ENCODE measurements at regions not wholly inside any gene's neighbourhood (a gene's known extent, or its start where the extent isn't known, plus 50 kb on each side); places are given as distances from the start of the nearest gene placed in this dataset.
"Not testable (repeated sequence)": the region's sequence is repeated elsewhere in the genome, so short reads cannot be mapped to it uniquely, and the experiment has no call there.

DNA sequence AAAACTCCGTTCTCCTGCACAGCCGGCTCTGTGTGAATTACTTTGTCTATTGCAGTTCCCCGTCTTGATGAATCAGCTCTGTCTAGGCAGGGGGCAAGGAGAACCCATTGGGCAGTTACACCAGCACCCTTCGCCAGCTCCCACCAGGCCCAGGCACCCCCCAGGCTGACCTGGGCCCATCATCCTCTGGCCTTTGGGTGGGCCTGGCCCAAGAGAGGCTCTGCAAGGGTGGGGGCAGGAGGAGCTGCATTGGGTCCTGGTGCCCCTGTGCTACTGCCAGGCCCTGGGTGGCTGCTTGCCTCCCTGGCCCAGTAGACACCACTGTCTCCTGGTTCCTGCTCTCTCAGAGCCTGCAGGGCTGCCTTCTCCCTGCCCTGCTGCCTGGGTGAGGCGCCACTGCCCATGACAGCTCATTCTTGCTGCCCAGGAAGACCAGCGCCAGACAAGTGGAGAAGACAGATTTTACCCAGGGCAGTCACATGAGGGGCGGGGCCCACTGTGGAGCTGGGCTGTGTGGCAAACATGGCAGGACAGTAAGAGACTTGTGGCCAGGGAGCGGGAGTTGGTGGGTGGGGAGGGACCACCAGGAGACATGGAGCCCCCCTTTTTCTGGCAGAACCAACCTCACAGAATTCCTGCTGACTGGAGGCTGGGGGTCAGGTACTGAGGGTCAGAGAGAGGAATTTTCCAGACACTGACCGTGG, 67.2 kb downstream of the MRPL36 start (continued):
- TF ChIP-seq, protein P1, sequence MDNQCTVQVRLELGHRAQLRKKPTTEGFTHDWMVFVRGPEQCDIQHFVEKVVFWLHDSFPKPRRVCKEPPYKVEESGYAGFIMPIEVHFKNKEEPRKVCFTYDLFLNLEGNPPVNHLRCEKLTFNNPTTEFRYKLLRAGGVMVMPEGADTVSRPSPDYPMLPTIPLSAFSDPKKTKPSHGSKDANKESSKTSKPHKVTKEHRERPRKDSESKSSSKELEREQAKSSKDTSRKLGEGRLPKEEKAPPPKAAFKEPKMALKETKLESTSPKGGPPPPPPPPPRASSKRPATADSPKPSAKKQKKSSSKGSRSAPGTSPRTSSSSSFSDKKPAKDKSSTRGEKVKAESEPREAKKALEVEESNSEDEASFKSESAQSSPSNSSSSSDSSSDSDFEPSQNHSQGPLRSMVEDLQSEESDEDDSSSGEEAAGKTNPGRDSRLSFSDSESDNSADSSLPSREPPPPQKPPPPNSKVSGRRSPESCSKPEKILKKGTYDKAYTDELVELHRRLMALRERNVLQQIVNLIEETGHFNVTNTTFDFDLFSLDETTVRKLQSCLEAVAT (IDR thresholded peaks at IDR 0.05), result no peak

DNA sequence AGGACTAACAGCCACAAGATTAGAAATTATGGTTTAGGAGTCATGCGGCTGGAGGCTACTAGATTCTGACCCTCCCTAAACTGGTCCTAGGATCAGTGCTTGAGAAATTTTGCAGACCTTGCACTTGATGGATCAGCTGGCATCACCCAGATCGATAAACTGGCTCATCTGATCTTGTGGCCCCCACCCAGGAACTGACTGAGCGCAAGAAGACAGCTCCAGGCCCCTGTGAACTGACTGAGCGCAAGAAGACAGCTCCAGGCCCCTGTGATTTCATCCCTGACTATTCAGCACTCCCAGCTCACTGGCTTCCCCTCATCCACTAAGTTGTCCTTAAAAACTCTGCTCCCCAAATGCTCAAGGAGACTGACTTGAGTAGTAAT, 67.8 kb downstream of the MRPL36 start:
- intact Hi-C loops (cut with micrococcal nuclease; ENCODE audit: unreplicated experiment), result loop anchor here (10.0 kb wide), 1 partner anchor 73 kb away; the partner anchor contains the start of gene NDUFS6
- H3K27me3 ChIP-seq (replicated peaks in 1 of 2; ENCODE audit: control insufficient read depth in 2 of 2, insufficient read depth in 2 of 2, low read length in 1 of 2); H2AFZ ChIP-seq (ENCODE audit: control insufficient read depth, low read depth, low read length); BruUV-seq (replicated peaks); CTCF ChIA-PET; DNase-seq (ENCODE audit: low read depth, low spot score); H4K20me1 ChIP-seq (ENCODE audit: control insufficient read depth, insufficient read depth); H3K27ac ChIP-seq (ENCODE audit: control insufficient read depth, insufficient read depth); H3K79me2 ChIP-seq (ENCODE audit: control insufficient read depth, insufficient read depth, low read length); FAIRE-seq; RAD21 ChIA-PET (ENCODE audit: unreplicated experiment); H3K36me3 ChIP-seq (ENCODE audit: control insufficient read depth in 2 of 2, insufficient read depth in 2 of 2, low read length in 1 of 2); H3K4me2 ChIP-seq (ENCODE audit: control insufficient read depth, insufficient read depth); SMC1A ChIA-PET (ENCODE audit: uncharacterized antibody, unreplicated experiment); H3K9me3 ChIP-seq (replicated peaks; ENCODE audit: control insufficient read depth, insufficient read depth, low read length); in situ Hi-C loops (cut with MboI); ATAC-seq; H3K9ac ChIP-seq (ENCODE audit: control insufficient read depth, insufficient read depth, low read length); H3K4me3 ChIP-seq; H3K4me1 ChIP-seq (ENCODE audit: control insufficient read depth, insufficient read depth, low read length); POLR2A ChIA-PET: not testable (repeated sequence)
- WGBS (ENCODE audit: insufficient coverage, insufficient replicate concordance, low lambda C conversion rate, missing lambda C conversion rate), result 33% methylated on average over 4 of the region's 4 CpGs

DNA sequence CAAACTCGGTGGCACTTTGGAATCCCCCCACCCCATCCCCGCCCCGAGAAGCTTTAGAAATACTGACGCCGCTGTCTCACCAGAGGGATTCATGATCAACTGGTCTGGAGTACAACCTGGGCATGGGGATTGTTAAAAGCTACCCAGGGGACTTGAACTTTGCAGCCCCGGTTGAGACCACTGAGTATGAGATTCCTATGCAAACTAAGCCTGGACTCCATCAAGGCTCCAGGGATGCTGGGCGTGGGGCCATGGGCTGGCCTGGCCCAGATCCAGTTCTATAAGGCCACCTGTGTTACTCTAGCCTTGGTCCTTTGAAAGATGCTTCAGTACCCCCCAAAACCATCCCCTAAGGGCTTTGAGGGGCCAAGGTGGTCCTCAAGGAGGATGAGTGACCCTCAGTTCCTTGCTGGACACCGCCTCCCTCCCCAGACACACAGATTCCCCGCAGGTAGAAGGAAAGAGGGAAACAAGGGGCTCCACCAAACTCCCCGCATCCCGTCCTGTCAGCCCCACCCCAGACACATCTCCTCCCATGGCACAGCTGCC, 68.5 kb downstream of the MRPL36 start:
- no peak for FAIRE-seq
- 48% methylated on average over 11 of the region's 11 CpGs for WGBS (ENCODE audit: insufficient coverage, insufficient replicate concordance, low lambda C conversion rate, missing lambda C conversion rate)
- intact Hi-C loops (cut with micrococcal nuclease; ENCODE audit: unreplicated experiment) (loop anchor here (10.0 kb wide), 1 partner anchor 74 kb away; the partner anchor contains the start of gene NDUFS6), in situ Hi-C loops (cut with MboI) (no loop called here)
- Histone ChIP-seq H2AFZ (ENCODE audit: control insufficient read depth, low read depth, low read length) (no peak overlapping the region), H3K36me3 (ENCODE audit: control insufficient read depth in 2 of 2, insufficient read depth in 2 of 2, low read length in 1 of 2) (no peaks in the 10 kb centered on the region), H3K4me3 (no peak overlapping the region), H3K27ac (ENCODE audit: control insufficient read depth, insufficient read depth) (no peak overlapping the region), H4K20me1 (ENCODE audit: control insufficient read depth, insufficient read depth) (no peaks in the 10 kb centered on the region), H3K4me1 (ENCODE audit: control insufficient read depth, insufficient read depth, low read length) (no peaks in the 10 kb centered on the region), H3K79me2 (ENCODE audit: control insufficient read depth, insufficient read depth, low read length) (no peaks in the 10 kb centered on the region), H3K9ac (ENCODE audit: control insufficient read depth, insufficient read depth, low read length) (no peak overlapping the region), H3K9me3 (replicated peaks; ENCODE audit: control insufficient read depth, insufficient read depth, low read length) (no peaks in the 10 kb centered on the region), H3K4me2 (ENCODE audit: control insufficient read depth, insufficient read depth) (no peak overlapping the region), H3K27me3 (replicated peaks in 1 of 2; ENCODE audit: control insufficient read depth in 2 of 2, insufficient read depth in 2 of 2, low read length in 1 of 2) (peaks cover 0 to 4% of the 10 kb centered on the region in 2 experiments; a peak in 2 of 4 replicates)
- ChIA-PET RAD21 (ENCODE audit: unreplicated experiment) (no interaction called here), POLR2A (no interaction called here), CTCF (no interaction called here), SMC1A (ENCODE audit: uncharacterized antibody, unreplicated experiment) (no interaction called here)
- no peak for DNase-seq (ENCODE audit: low read depth, low spot score)
- ATAC-seq, result no peak
- BruUV-seq (replicated peaks), result no TSS peak
- TF ChIP-seq, protein P2, sequence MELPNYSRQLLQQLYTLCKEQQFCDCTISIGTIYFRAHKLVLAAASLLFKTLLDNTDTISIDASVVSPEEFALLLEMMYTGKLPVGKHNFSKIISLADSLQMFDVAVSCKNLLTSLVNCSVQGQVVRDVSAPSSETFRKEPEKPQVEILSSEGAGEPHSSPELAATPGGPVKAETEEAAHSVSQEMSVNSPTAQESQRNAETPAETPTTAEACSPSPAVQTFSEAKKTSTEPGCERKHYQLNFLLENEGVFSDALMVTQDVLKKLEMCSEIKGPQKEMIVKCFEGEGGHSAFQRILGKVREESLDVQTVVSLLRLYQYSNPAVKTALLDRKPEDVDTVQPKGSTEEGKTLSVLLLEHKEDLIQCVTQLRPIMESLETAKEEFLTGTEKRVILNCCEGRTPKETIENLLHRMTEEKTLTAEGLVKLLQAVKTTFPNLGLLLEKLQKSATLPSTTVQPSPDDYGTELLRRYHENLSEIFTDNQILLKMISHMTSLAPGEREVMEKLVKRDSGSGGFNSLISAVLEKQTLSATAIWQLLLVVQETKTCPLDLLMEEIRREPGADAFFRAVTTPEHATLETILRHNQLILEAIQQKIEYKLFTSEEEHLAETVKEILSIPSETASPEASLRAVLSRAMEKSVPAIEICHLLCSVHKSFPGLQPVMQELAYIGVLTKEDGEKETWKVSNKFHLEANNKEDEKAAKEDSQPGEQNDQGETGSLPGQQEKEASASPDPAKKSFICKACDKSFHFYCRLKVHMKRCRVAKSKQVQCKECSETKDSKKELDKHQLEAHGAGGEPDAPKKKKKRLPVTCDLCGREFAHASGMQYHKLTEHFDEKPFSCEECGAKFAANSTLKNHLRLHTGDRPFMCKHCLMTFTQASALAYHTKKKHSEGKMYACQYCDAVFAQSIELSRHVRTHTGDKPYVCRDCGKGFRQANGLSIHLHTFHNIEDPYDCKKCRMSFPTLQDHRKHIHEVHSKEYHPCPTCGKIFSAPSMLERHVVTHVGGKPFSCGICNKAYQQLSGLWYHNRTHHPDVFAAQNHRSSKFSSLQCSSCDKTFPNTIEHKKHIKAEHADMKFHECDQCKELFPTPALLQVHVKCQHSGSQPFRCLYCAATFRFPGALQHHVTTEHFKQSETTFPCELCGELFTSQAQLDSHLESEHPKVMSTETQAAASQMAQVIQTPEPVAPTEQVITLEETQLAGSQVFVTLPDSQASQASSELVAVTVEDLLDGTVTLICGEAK (IDR thresholded peaks at IDR 0.05; ENCODE audit: borderline replicate concordance), result no peak
- TF ChIP-seq RB1 (IDR thresholded peaks at IDR 0.05; ENCODE audit: borderline replicate concordance) (no peak), EP300 (IDR thresholded peaks at IDR 0.05; ENCODE audit: borderline replicate concordance in 1 of 2, control insufficient read depth in 1 of 2, low read depth in 2 of 2, low read length in 2 of 2) (no peak), MXI1 (IDR thresholded peaks at IDR 0.05; ENCODE audit: low read depth, low read length) (no peak)

All from GM12878 (cell line).